GM23338 (cell line): ENCODE measurements at regions not wholly inside any gene's neighbourhood (a gene's known extent, or its start where the extent isn't known, plus 50 kb on each side); places are given as distances from the start of the nearest gene placed in this dataset.

Experiments
- ATAC-seq: fragments of 200-7000 bp; cut with Tn5 transposase; 3 replicates; pipeline ENCODE4 v1.9.1; 2020
- DNase-seq: peaks from one replicate; pipeline ENCODE4 v3.0.0-alpha.2; 2015; ENCODE audit warnings: low spot score
- H2AFZ ChIP-seq: fragments of 200-600 bp; sonication (generic); 2 replicates; pipeline ENCODE4 v1.8.0; 2016; ENCODE audit warnings: antibody characterized with exemption, mild to moderate bottlenecking, moderate library complexity
- H3F3A ChIP-seq: fragments of 200-600 bp; sonication (generic); replicated peaks from 2 replicates; pipeline ENCODE4 v1.8.0; 2017; ENCODE audit warnings: antibody characterized with exemption, mixed run types, low read depth
- H3K27ac ChIP-seq: fragments of 200-600 bp; sonication (generic); 2 replicates; pipeline ENCODE4 v1.6.1; 2016; ENCODE audit warnings: low read depth
- H3K27me3 ChIP-seq: fragments of 200-600 bp; sonication (generic); 2 replicates; pipeline ENCODE4 v1.8.0; 2016; ENCODE audit warnings: mild to moderate bottlenecking, mixed run types, moderate library complexity; ENCODE audit not compliant: insufficient read depth
- H3K36me3 ChIP-seq: fragments of 200-600 bp; sonication (generic); 2 replicates; pipeline ENCODE4 v1.8.0; 2016; ENCODE audit warnings: mild to moderate bottlenecking; ENCODE audit not compliant: insufficient read depth
- H3K4me1 ChIP-seq: fragments of 200-600 bp; sonication (generic); 2 replicates; pipeline ENCODE4 v1.8.0; 2016; ENCODE audit warnings: mild to moderate bottlenecking, moderate library complexity; ENCODE audit not compliant: insufficient read depth
- H3K4me2 ChIP-seq: fragments of 200-600 bp; sonication (generic); 2 replicates; pipeline ENCODE4 v1.7.1; 2017; ENCODE audit warnings: mixed run types
- H3K4me3 ChIP-seq: fragments of 200-600 bp; sonication (generic); 2 replicates; pipeline ENCODE4 v1.6.1; 2016; ENCODE audit warnings: mixed run types
- H3K79me2 ChIP-seq: fragments of 200-600 bp; sonication (generic); replicated peaks from 2 replicates; pipeline ENCODE4 v1.8.0; 2017; ENCODE audit warnings: mild to moderate bottlenecking; ENCODE audit not compliant: insufficient read depth
- H3K9me2 ChIP-seq: fragments of 200-600 bp; sonication (generic); 2 replicates; pipeline ENCODE4 v1.8.0; 2017; ENCODE audit not compliant: insufficient read depth
- H4K20me1 ChIP-seq: fragments of 200-600 bp; sonication (generic); replicated peaks from 2 replicates; pipeline ENCODE4 v1.8.0; 2017; ENCODE audit warnings: mild to moderate bottlenecking; ENCODE audit not compliant: insufficient read depth
- H3K27ac Mint-ChIP-seq: 2 replicates; pipeline ENCODE4 v1.8.0; 2020; ENCODE audit warnings: inconsistent platforms, mild to moderate bottlenecking, moderate library complexity, mixed read lengths
- H3K27me3 Mint-ChIP-seq: 3 replicates; pipeline ENCODE4 v1.8.0; 2022; ENCODE audit warnings: low read depth, mild to moderate bottlenecking, moderate library complexity, mixed read lengths, inconsistent platforms; ENCODE audit not compliant: insufficient read depth, poor library complexity
- H3K36me3 Mint-ChIP-seq: 3 replicates; pipeline ENCODE4 v1.8.0; 2021; ENCODE audit warnings: low read depth, mild to moderate bottlenecking, inconsistent platforms, moderate library complexity, mixed read lengths
- H3K4me1 Mint-ChIP-seq: 3 replicates; pipeline ENCODE4 v1.8.0; 2020; ENCODE audit warnings: mild to moderate bottlenecking, inconsistent platforms, mixed read lengths
- H3K4me3 Mint-ChIP-seq: 3 replicates; pipeline ENCODE4 v1.8.0; 2021; ENCODE audit warnings: moderate library complexity, mild to moderate bottlenecking, inconsistent platforms, mixed read lengths
- H3K9me3 Mint-ChIP-seq: 3 replicates; pipeline ENCODE4 v1.8.0; 2020; ENCODE audit warnings: moderate library complexity, mild to moderate bottlenecking, inconsistent platforms, mixed read lengths
- CREB1 ChIP-seq: fragments of 250-450 bp; sonication (Bioruptor Pico); IDR thresholded peaks from 2 replicates; pipeline ENCODE4 v1.5.0; 2020; ENCODE audit warnings: low read depth, mild to moderate bottlenecking, moderate library complexity
- CTCF ChIP-seq, 2 experiments: fragments of 200-600 bp in 1 of 2; sonication (generic) in 1 of 2; conservative IDR thresholded peaks; 2 replicates each; pipeline versions ENCODE4 v1.5.1 to v1.6.1; 2016 to 2017; ENCODE audit warnings: antibody characterized with exemption in 2 of 2, low read depth in 2 of 2, mild to moderate bottlenecking in 2 of 2, moderate library complexity in 1 of 2
- ETS1 ChIP-seq: IDR thresholded peaks from 2 replicates; pipeline ENCODE4 v1.6.1; 2016; ENCODE audit warnings: antibody characterized with exemption
- EZH2 ChIP-seq: fragments of 200-600 bp; sonication (generic); IDR thresholded peaks from one replicate; pipeline ENCODE4 v1.8.0; 2017; ENCODE audit warnings: antibody characterized with exemption, mild to moderate bottlenecking, low read depth; ENCODE audit not compliant: unreplicated experiment
- EZH2phosphoT487 ChIP-seq: fragments of 200-600 bp; sonication (generic); IDR thresholded peaks from one replicate; pipeline ENCODE4 v1.8.1; 2018; ENCODE audit warnings: antibody characterized with exemption; ENCODE audit not compliant: unreplicated experiment
- JUNB ChIP-seq: IDR thresholded peaks from one replicate; pipeline ENCODE4 v1.6.1; 2016; ENCODE audit warnings: antibody characterized with exemption; ENCODE audit not compliant: unreplicated experiment
- NANOG ChIP-seq: IDR thresholded peaks from 2 replicates; pipeline ENCODE4 v1.6.1; 2016; ENCODE audit warnings: antibody characterized with exemption, borderline replicate concordance
- POLR2AphosphoS5 ChIP-seq: IDR thresholded peaks from 2 replicates; pipeline ENCODE4 v1.6.1; 2016; ENCODE audit warnings: antibody characterized with exemption, low read depth
- REST ChIP-seq: IDR thresholded peaks from one replicate; pipeline ENCODE4 v1.6.1; 2018; ENCODE audit warnings: antibody characterized with exemption; ENCODE audit not compliant: unreplicated experiment
- STAT1 ChIP-seq: IDR thresholded peaks from one replicate; pipeline ENCODE4 v1.6.1; 2016; ENCODE audit warnings: antibody characterized with exemption; ENCODE audit not compliant: unreplicated experiment
- ZNF114 ChIP-seq: fragments of 250-450 bp; sonication (Bioruptor Pico); IDR thresholded peaks from 2 replicates; pipeline ENCODE4 v1.5.0; 2020; ENCODE audit warnings: mild to moderate bottlenecking, moderate library complexity
- ZNF331 ChIP-seq: fragments of 250-450 bp; sonication (Bioruptor Pico); IDR thresholded peaks from 2 replicates; pipeline ENCODE4 v1.5.0; 2020; ENCODE audit warnings: low read depth, mild to moderate bottlenecking, moderate library complexity
- ZNF462 ChIP-seq: fragments of 250-450 bp; sonication (Bioruptor Pico); IDR thresholded peaks from 2 replicates; pipeline ENCODE4 v1.5.0; 2020; ENCODE audit warnings: mild to moderate bottlenecking, moderate library complexity

- H3K27me3 Mint-ChIP-seq: peaks cover 1% of the 10 kb centered on the region
- no peak overlapping the region for H3K27ac ChIP-seq
- no peak overlapping the region for H2AFZ ChIP-seq
- no peaks in the 10 kb centered on the region for H3K36me3 Mint-ChIP-seq
- H3K4me3 ChIP-seq: no peak overlapping the region
- no peaks in the 10 kb centered on the region for H3K36me3 ChIP-seq
- H3K9me3 Mint-ChIP-seq: no peaks in the 10 kb centered on the region
- no peak for ATAC-seq
- H3K27me3 ChIP-seq: no peaks in the 10 kb centered on the region
- TF ChIP-seq CREB1 (no peak), POLR2AphosphoS5 (no peak), ZNF114 (CRISPR knock-in tag) (no peak), ETS1 (no peak), ZNF331 (CRISPR knock-in tag) (no peak), CTCF (conservative IDR thresholded peaks at IDR 0.05; ENCODE audit: low read depth in 2 of 2) (no peak), EZH2 (no peak), REST (no peak), STAT1 (no peak), NANOG (no peak), ZNF462 (no peak), JUNB (no peak), EZH2phosphoT487 (no peak)
- no peak for DNase-seq
- no peaks in the 10 kb centered on the region for H3K4me1 Mint-ChIP-seq
- no peaks in the 10 kb centered on the region for H4K20me1 ChIP-seq
- H3K4me3 Mint-ChIP-seq: no peak overlapping the region
- no peaks in the 10 kb centered on the region for H3F3A ChIP-seq
- H3K4me1 ChIP-seq: no peaks in the 10 kb centered on the region
- H3K9me2 ChIP-seq: no peaks in the 10 kb centered on the region
- H3K79me2 ChIP-seq: no peaks in the 10 kb centered on the region
- no peak overlapping the region for H3K27ac Mint-ChIP-seq
- H3K4me2 ChIP-seq: no peak overlapping the region
Measured at GRCh38 chr11:133723056-133723455, 122.3 kb downstream of the SPATA19 start.
